Fibroblast of lung (primary cell): ENCODE measurements at regions not wholly inside any gene's neighbourhood (a gene's known extent, or its start where the extent isn't known, plus 50 kb on each side); places are given as distances from the start of the nearest gene placed in this dataset.

ENCODE experiments used
- DNase-seq, 2 donors: peaks; one replicate each; pipeline versions ENCODE4 v3.0.0 to v3.0.0-alpha.2; 2010; ENCODE audit warnings: low read depth in 2 of 2
- H2AFZ ChIP-seq: 2 replicates; pipeline ENCODE4 v1.5.1; 2012; ENCODE audit warnings: low read length, control low read depth, inconsistent platforms
- H3K27ac ChIP-seq: 2 replicates; pipeline ENCODE4 v1.5.1; 2011; ENCODE audit warnings: low read length, control low read depth; ENCODE audit not compliant: insufficient read depth
- H3K27me3 ChIP-seq: 2 replicates; pipeline ENCODE4 v1.5.1; 2011; ENCODE audit warnings: mild to moderate bottlenecking, low read length; ENCODE audit not compliant: control insufficient read depth, insufficient read depth
- H3K36me3 ChIP-seq: 2 replicates; pipeline ENCODE4 v1.5.1; 2011; ENCODE audit warnings: low read length; ENCODE audit not compliant: control insufficient read depth, insufficient read depth
- H3K4me1 ChIP-seq: 2 replicates; pipeline ENCODE4 v1.5.1; 2011; ENCODE audit warnings: low read length; ENCODE audit not compliant: control insufficient read depth, insufficient read depth; ENCODE audit errors: extremely low read depth
- H3K4me2 ChIP-seq: 2 replicates; pipeline ENCODE4 v1.5.1; 2011; ENCODE audit warnings: low read length, control low read depth; ENCODE audit not compliant: insufficient read depth; ENCODE audit errors: extremely low read depth
- H3K4me3 ChIP-seq, 4 experiments: fragments of 200-600 bp in 1 of 4; sonication (generic) in 1 of 4; replicated peaks in 1 of 4; 2 replicates each; pipeline ENCODE4 v1.5.1; 2011 to 2016; ENCODE audit warnings: low read length in 4 of 4, low read depth in 3 of 4, mild to moderate bottlenecking in 3 of 4, control low read depth in 2 of 4, inconsistent platforms in 1 of 4, mixed read lengths in 1 of 4; ENCODE audit not compliant: insufficient read depth in 1 of 4; ENCODE audit errors: control extremely low read depth in 1 of 4
- H3K79me2 ChIP-seq: 2 replicates; pipeline ENCODE4 v1.5.1; 2012; ENCODE audit warnings: mild to moderate bottlenecking, low read length, inconsistent platforms; ENCODE audit not compliant: control insufficient read depth, insufficient read depth
- H3K9ac ChIP-seq: 2 replicates; pipeline ENCODE4 v1.5.1; 2011; ENCODE audit warnings: mild to moderate bottlenecking, low read length, control low read depth; ENCODE audit not compliant: insufficient read depth
- H3K9me3 ChIP-seq: 2 replicates; pipeline ENCODE4 v1.5.1; 2012; ENCODE audit warnings: low read depth, low read length; ENCODE audit not compliant: control insufficient read depth, insufficient read depth
- H4K20me1 ChIP-seq: 2 replicates; pipeline ENCODE4 v1.5.1; 2011; ENCODE audit warnings: low read length; ENCODE audit not compliant: control insufficient read depth, insufficient read depth; ENCODE audit errors: extremely low read depth
- CTCF ChIP-seq, 2 donors: IDR thresholded peaks in 1 of 2; conservative IDR thresholded peaks in 1 of 2; 1 replicate in 1 of 2; 2 replicates in 1 of 2; pipeline ENCODE4 v1.5.1; 2011 to 2012; ENCODE audit warnings: low read length in 2 of 2, control low read depth in 1 of 2, inconsistent platforms in 1 of 2, low read depth in 1 of 2, mild to moderate bottlenecking in 1 of 2
- EZH2 ChIP-seq: IDR thresholded peaks from 2 replicates; pipeline ENCODE4 v1.5.1; 2012; ENCODE audit warnings: low read length, control low read depth, mild to moderate bottlenecking; ENCODE audit errors: missing control alignments

- no peak overlapping the region for H3K27ac ChIP-seq
- TF ChIP-seq EZH2: no peak
- TF ChIP-seq CTCF (conservative IDR thresholded peaks at IDR 0.05 in 1 of 2, IDR thresholded peaks at IDR 0.05 in 1 of 2; ENCODE audit: low read depth in 1 of 2, low read length in 2 of 2): no peak
Observed at GRCh38 chr21:17427831-17428483, 84.9 kb upstream of the CXADR start.

GRCh38 chr21:17428484-17428869 is 84.4 kb upstream of the CXADR start:
- DNase-seq: no peak
- Histone ChIP-seq H3K9ac (no peak overlapping the region), H3K27ac (no peak overlapping the region), H3K4me1 (no peaks in the 10 kb centered on the region), H3K36me3 (no peaks in the 10 kb centered on the region), H3K27me3 (no peaks in the 10 kb centered on the region), H3K9me3 (no peaks in the 10 kb centered on the region), H2AFZ (no peak overlapping the region), H4K20me1 (no peaks in the 10 kb centered on the region), H3K79me2 (no peaks in the 10 kb centered on the region), H3K4me3 (no peak overlapping the region), H3K4me2 (no peak overlapping the region)
- TF ChIP-seq CTCF (conservative IDR thresholded peaks at IDR 0.05 in 1 of 2, IDR thresholded peaks at IDR 0.05 in 1 of 2; ENCODE audit: low read depth in 1 of 2, low read length in 2 of 2) (no peak), EZH2 (no peak)

More at GRCh38 chr21:17427831-17428483, 84.9 kb upstream of the CXADR start:
- no peaks in the 10 kb centered on the region for H4K20me1 ChIP-seq
- no peak overlapping the region for H3K9ac ChIP-seq
- no peaks in the 10 kb centered on the region for H3K27me3 ChIP-seq
- no peaks in the 10 kb centered on the region for H3K9me3 ChIP-seq
- no peaks in the 10 kb centered on the region for H3K79me2 ChIP-seq
- no peaks in the 10 kb centered on the region for H3K36me3 ChIP-seq
- H3K4me2 ChIP-seq: no peak overlapping the region
- no peak overlapping the region for H3K4me3 ChIP-seq
- H2AFZ ChIP-seq: no peak overlapping the region
- no peak for DNase-seq
- H3K4me1 ChIP-seq: no peaks in the 10 kb centered on the region

- no peak for DNase-seq
- Histone ChIP-seq H3K4me2 (no peak overlapping the region), H4K20me1 (no peaks in the 10 kb centered on the region), H3K9ac (no peak overlapping the region), H3K79me2 (no peaks in the 10 kb centered on the region), H2AFZ (no peak overlapping the region), H3K4me1 (no peaks in the 10 kb centered on the region), H3K36me3 (no peaks in the 10 kb centered on the region), H3K27me3 (no peaks in the 10 kb centered on the region), H3K4me3 (no peak overlapping the region), H3K9me3 (no peaks in the 10 kb centered on the region), H3K27ac (no peak overlapping the region)
- TF ChIP-seq EZH2 (no peak), CTCF (conservative IDR thresholded peaks at IDR 0.05 in 1 of 2, IDR thresholded peaks at IDR 0.05 in 1 of 2; ENCODE audit: low read depth in 1 of 2, low read length in 2 of 2) (no peak)
Observed at GRCh38 chr21:17428980-17429379, 83.9 kb upstream of the CXADR start.
